ENCODE measurements at regions not wholly inside any gene's neighbourhood (a gene's known extent, or its start where the extent isn't known, plus 50 kb on each side); places are given as distances from the start of the nearest gene placed in this dataset.

- intact Hi-C loops (cut with micrococcal nuclease) = no loop called here
- Histone ChIP-seq H3K4me3 (replicated peaks in 1 of 2; ENCODE audit: low read depth in 1 of 2, low read length in 2 of 2) (no peak overlapping the region), H3K79me2 (ENCODE audit: insufficient read depth, low read length) (no peaks in the 10 kb centered on the region), H3K27ac (ENCODE audit: low read depth, low read length) (no peak overlapping the region), H3K36me3 (ENCODE audit: control insufficient read depth in 1 of 2, insufficient read depth in 2 of 2, low read length in 2 of 2) (no peaks in the 10 kb centered on the region), H4K20me1 (ENCODE audit: insufficient read depth) (no peaks in the 10 kb centered on the region), H3K27me3 (ENCODE audit: insufficient read depth, low read length) (no peaks in the 10 kb centered on the region), H3K9me3 (ENCODE audit: control insufficient read depth in 1 of 2, insufficient read depth in 1 of 2, low read depth in 1 of 2, low read length in 2 of 2) (peaks cover 9 to 16% of the 10 kb centered on the region in 2 experiments; a peak in 2 of 4 replicates), H3K4me2 (ENCODE audit: low read length) (no peak overlapping the region), H2AFZ (ENCODE audit: low read depth, low read length, poor library complexity, severe bottlenecking) (no peak overlapping the region), H3K9ac (ENCODE audit: low read length) (no peak overlapping the region), H3K9me2 (ENCODE audit: insufficient read depth) (no peaks in the 10 kb centered on the region), H3K4me1 (ENCODE audit: control insufficient read depth in 1 of 2, insufficient read depth in 2 of 2, low read length in 2 of 2) (no peaks in the 10 kb centered on the region)
- no TSS peak for BruUV-seq (replicated peaks)
- ChIA-PET CTCF (no interaction called here), POLR2A (no interaction called here), RAD21 (ENCODE audit: low non-redundant PET in 1 of 2, low total read pairs in 2 of 2, uncharacterized antibody in 2 of 2, unreplicated experiment in 2 of 2) (no interaction called here)
- TF ChIP-seq JUND (IDR thresholded peaks at IDR 0.05) (no peak), CBX3 (IDR thresholded peaks at IDR 0.05; ENCODE audit: low read depth) (no peak), POLR2AphosphoS5 (IDR thresholded peaks at IDR 0.05; ENCODE audit: low read depth, low read length) (no peak), ZFX (IDR thresholded peaks at IDR 0.05) (no peak), CTCF (IDR thresholded peaks at IDR 0.05 in 2 of 3, conservative IDR thresholded peaks at IDR 0.05 in 1 of 3; ENCODE audit: borderline replicate concordance in 1 of 3, insufficient read depth in 1 of 3, low read depth in 2 of 3, low read length in 2 of 3) (no peak), TCF7L2 (IDR thresholded peaks at IDR 0.05; ENCODE audit: borderline replicate concordance, extremely low read depth, insufficient read depth, insufficient read length) (no peak), EZH2 (IDR thresholded peaks at IDR 0.05) (no peak), FOSL1 (IDR thresholded peaks at IDR 0.05; ENCODE audit: low read depth) (no peak), REST (IDR thresholded peaks at IDR 0.05; ENCODE audit: low read depth) (no peak), ELF1 (IDR thresholded peaks at IDR 0.05; ENCODE audit: borderline replicate concordance, low read depth) (no peak), YY1 (IDR thresholded peaks at IDR 0.05; ENCODE audit: extremely low read depth, insufficient replicate concordance, low read depth, low read length) (no peak), SRF (IDR thresholded peaks at IDR 0.05; ENCODE audit: low read depth) (no peak), ZNF274 (IDR thresholded peaks at IDR 0.05; ENCODE audit: low read depth, low read length) (no peak), EZH2phosphoT487 (IDR thresholded peaks at IDR 0.05; ENCODE audit: borderline replicate concordance) (no peak), POLR2A (IDR thresholded peaks at IDR 0.05; ENCODE audit: borderline replicate concordance, extremely low read depth, insufficient read depth, insufficient read length) (no peak)
- TF ChIP-seq, protein P1, sequence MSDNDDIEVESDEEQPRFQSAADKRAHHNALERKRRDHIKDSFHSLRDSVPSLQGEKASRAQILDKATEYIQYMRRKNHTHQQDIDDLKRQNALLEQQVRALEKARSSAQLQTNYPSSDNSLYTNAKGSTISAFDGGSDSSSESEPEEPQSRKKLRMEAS (IDR thresholded peaks at IDR 0.05) = no peak
- TF ChIP-seq, protein P2, sequence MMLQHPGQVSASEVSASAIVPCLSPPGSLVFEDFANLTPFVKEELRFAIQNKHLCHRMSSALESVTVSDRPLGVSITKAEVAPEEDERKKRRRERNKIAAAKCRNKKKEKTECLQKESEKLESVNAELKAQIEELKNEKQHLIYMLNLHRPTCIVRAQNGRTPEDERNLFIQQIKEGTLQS (IDR thresholded peaks at IDR 0.05) = no peak
- TF ChIP-seq, protein P3, sequence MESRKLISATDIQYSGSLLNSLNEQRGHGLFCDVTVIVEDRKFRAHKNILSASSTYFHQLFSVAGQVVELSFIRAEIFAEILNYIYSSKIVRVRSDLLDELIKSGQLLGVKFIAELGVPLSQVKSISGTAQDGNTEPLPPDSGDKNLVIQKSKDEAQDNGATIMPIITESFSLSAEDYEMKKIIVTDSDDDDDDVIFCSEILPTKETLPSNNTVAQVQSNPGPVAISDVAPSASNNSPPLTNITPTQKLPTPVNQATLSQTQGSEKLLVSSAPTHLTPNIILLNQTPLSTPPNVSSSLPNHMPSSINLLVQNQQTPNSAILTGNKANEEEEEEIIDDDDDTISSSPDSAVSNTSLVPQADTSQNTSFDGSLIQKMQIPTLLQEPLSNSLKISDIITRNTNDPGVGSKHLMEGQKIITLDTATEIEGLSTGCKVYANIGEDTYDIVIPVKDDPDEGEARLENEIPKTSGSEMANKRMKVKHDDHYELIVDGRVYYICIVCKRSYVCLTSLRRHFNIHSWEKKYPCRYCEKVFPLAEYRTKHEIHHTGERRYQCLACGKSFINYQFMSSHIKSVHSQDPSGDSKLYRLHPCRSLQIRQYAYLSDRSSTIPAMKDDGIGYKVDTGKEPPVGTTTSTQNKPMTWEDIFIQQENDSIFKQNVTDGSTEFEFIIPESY (IDR thresholded peaks at IDR 0.05; ENCODE audit: extremely low read depth, insufficient replicate concordance, low read length) = no peak
- no peak for DNase-seq (ENCODE audit: low read depth, low spot score)
- ATAC-seq = no peak
Measured at GRCh38 chr3:74839566-74839965, 225.1 kb upstream of the CNTN3 start.

Measured in HCT116 (cell line).